LNCaP clone FGC (cell line): ENCODE measurements at regions not wholly inside any gene's neighbourhood (a gene's known extent, or its start where the extent isn't known, plus 50 kb on each side); places are given as distances from the start of the nearest gene placed in this dataset.

ENCODE experiments used
- DNase-seq: peaks from one replicate; pipeline ENCODE4 v3.0.0-alpha.2; 2011; ENCODE audit warnings: low read depth
- H3K4me3 ChIP-seq: 2 replicates; pipeline ENCODE4 v1.5.1; 2011; ENCODE audit warnings: mild to moderate bottlenecking, low read depth, low read length, control low read depth
- TF ChIP-seq, protein P1 (sequence below): IDR thresholded peaks from 2 replicates; pipeline ENCODE4 v1.5.1; 2012; ENCODE audit warnings: mild to moderate bottlenecking; ENCODE audit not compliant: control insufficient read depth, insufficient read depth; ENCODE audit errors: extremely low read depth

DNA sequence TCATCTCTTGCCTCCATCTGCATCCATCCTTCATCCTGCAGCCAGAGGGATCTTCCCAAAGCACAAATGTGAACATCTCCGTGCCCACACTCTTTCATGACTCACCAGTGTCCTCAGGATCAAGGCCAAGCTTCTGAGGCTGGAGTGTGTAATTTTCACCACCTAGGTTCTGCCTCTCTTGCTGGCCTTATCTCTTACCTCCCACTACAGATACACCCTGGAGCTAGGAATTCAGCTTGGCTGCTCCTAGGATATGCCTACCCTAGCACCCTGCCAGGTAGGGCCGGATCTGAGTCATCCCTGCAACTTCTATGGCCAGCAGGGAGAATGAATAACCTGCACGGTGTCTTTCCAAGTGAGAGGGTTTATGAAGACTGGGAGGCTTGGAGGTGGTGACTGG, 208.7 kb upstream of the CSF3R start:
- DNase-seq, result no peak
- TF ChIP-seq, protein P1, sequence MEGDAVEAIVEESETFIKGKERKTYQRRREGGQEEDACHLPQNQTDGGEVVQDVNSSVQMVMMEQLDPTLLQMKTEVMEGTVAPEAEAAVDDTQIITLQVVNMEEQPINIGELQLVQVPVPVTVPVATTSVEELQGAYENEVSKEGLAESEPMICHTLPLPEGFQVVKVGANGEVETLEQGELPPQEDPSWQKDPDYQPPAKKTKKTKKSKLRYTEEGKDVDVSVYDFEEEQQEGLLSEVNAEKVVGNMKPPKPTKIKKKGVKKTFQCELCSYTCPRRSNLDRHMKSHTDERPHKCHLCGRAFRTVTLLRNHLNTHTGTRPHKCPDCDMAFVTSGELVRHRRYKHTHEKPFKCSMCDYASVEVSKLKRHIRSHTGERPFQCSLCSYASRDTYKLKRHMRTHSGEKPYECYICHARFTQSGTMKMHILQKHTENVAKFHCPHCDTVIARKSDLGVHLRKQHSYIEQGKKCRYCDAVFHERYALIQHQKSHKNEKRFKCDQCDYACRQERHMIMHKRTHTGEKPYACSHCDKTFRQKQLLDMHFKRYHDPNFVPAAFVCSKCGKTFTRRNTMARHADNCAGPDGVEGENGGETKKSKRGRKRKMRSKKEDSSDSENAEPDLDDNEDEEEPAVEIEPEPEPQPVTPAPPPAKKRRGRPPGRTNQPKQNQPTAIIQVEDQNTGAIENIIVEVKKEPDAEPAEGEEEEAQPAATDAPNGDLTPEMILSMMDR, result no peak
- H3K4me3 ChIP-seq, result no peak overlapping the region

DNA sequence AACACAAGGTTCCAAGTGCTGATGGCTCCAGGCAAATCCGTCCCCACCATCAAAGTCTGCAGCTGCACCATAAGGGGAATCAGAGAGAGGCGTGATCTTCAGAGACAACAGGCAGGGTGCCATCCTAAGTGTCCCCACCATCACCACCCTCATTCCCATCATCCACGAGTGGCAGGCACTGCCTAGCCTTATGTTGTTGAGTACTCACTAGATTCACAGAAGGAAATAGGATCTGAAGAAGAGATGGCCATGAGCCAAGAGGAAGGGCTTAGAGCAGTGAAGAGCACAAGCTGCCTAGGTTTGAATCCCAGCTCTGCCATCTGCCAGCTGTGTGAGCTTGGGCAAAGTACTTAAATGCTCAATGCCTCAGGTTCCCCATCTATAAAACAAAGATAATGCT, 207.3 kb upstream of the CSF3R start:
- TF ChIP-seq, protein P1, result no peak
- DNase-seq, result no peak
- no peak overlapping the region for H3K4me3 ChIP-seq

DNA sequence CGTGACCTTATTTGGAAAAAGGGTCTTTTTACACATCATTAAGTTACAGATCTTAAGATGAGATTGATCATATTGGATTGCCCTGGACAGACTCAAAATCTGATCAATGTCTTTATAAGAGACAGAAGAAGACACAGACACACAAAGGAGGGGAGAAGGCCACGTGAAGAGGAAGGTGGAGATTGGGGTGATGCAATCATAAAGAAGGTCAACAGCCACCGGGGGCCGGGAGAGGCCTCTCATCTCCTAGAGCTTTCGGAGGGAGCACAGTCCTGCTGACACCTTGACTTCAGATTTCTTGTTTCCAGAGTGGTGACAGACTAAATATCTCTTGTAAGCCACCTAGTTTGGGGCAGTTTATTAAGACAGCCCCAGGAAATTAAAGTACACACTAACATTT, 204.6 kb upstream of the CSF3R start:
- DNase-seq, result no peak
- TF ChIP-seq, protein P1, result no peak
- no peak overlapping the region for H3K4me3 ChIP-seq

DNA sequence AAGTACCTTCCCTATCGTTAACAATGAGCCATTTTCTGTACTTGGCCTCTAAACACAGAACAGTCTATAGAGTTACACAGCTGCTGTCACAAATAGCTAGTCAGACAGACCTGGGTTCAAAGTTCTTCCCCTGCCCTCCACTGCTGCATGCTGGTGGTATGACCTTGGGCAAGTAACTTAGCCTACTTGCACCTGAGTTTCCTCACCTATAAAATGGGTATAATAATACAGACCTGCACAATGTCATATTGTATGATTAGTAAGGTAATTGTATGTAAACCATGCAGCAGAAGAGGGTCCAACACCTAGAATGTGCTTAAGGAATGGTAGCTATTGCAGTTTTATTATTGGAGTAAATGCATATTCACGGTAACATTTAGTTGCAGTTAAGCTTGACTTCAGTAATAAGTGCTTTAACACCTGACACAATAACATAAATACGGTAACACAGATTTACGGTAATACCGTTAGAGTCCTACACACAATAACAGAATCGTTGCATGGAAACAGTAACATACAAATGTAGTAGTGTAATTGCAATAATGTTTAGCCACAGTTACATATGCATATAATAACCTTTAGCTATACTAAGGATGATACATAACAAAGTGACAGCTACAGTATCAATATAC, 193.3 kb upstream of the CSF3R start:
- no peak overlapping the region for H3K4me3 ChIP-seq
- no peak for DNase-seq
- TF ChIP-seq, protein P1, result no peak

DNA sequence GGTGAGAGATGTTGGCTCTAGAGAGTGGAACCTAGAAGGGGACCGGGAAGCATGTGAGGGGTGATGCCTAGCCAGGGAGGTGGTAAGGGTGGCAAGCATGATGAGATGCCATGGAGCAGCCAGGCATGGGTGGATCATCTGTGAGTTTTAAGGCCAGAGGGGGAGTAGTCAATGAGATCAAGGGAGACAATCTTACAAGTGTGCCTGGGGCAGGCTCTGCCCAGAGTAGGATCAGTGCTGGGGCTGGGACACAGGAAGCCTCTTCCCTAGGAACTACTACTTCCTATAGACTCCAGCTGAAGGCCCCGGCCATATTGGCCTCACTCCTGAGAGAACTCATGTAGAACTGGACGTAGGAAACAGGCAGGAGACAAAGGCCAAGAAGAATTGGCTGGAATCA, 192.4 kb upstream of the CSF3R start:
- DNase-seq, result no peak
- TF ChIP-seq, protein P1, result no peak
- H3K4me3 ChIP-seq, result no peak overlapping the region

DNA sequence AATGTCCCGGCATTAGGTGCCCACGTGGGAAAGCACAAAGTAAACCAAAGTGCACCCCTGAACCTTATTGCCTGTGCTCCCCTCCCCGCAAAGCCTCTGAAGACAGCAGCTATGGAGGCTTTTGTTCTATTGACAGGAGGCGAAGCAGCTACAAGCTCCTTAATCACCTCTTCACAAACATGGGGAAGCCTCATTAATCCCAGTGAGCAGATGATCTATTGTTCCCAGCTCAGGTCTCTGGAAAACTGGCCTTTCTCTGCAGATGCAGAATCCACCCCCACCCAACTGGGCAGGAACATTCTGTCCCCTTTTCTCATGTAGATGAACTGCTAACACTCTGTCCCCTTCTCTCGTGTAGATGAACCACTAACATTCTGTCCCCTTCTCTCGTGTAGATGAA, 190.5 kb upstream of the CSF3R start:
- TF ChIP-seq, protein P1, result no peak
- no peak overlapping the region for H3K4me3 ChIP-seq
- DNase-seq, result no peak

DNA sequence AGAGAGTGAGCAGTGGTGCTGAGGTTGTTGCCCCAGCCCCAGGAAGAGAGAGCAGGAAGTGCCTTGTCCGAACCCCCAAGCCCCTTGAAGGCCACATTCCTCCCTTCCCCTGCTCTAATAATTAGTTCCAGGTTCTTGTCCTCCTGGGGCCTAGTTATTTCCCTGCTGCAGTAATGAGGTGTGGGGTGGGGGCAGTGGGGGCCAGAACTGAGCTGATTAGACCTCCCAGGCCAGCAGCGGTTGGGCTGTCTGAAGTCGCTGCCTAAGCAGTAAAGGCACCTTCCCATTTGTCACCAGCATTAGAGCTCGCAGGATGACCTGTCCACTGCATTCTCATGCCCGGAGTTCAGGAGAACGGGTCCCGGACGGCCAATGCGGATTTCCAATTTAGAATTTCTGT, 186.5 kb upstream of the CSF3R start:
- no peak overlapping the region for H3K4me3 ChIP-seq
- DNase-seq, result no peak
- TF ChIP-seq, protein P1, result no peak
